RCC 7860 (cell line): ENCODE measurements at regions not wholly inside any gene's neighbourhood (a gene's known extent, or its start where the extent isn't known, plus 50 kb on each side); places are given as distances from the start of the nearest gene placed in this dataset.

Source experiments
- DNase-seq: peaks from one replicate; pipeline ENCODE4 v3.0.0-alpha.2; 2015; ENCODE audit warnings: low spot score
- FAIRE-seq: peaks from 2 replicates; lab custom pipeline; 2012; peaks lifted over from hg19 to GRCh38; lab: Jason Lieb, UNC

GRCh38 chr10:123516291-123516690 lies 149.9 kb upstream of the GPR26 start:
- no peak for FAIRE-seq

GRCh38 chr10:123517426-123517825 lies 148.7 kb upstream of the GPR26 start:
- DNase-seq (no peak), FAIRE-seq (no peak)

More at GRCh38 chr10:123516291-123516690, 149.9 kb upstream of the GPR26 start:
- DNase-seq: no peak

- DNase-seq (no peak), FAIRE-seq (no peak)
Measured at GRCh38 chr10:123517901-123518300, 148.3 kb upstream of the GPR26 start.

GRCh38 chr10:123518765-123519164 lies 147.4 kb upstream of the GPR26 start:
- DNase-seq: no peak
- FAIRE-seq: no peak

GRCh38 chr10:123519861-123520260 lies 146.3 kb upstream of the GPR26 start:
- no peak for FAIRE-seq
- DNase-seq: no peak

- no peak for DNase-seq
- FAIRE-seq: no peak
Measured at GRCh38 chr10:123521076-123521475, 145.1 kb upstream of the GPR26 start.

GRCh38 chr10:123521556-123521955 lies 144.6 kb upstream of the GPR26 start:
- no peak for DNase-seq
- FAIRE-seq: no peak

GRCh38 chr10:123522702-123523312 lies 143.3 kb upstream of the GPR26 start:
- no peak for FAIRE-seq

GRCh38 chr10:123523833-123524232 lies 142.3 kb upstream of the GPR26 start:
- DNase-seq: no peak
- FAIRE-seq: no peak

More at GRCh38 chr10:123522702-123523312, 143.3 kb upstream of the GPR26 start:
- DNase-seq: no peak

- no peak for FAIRE-seq
Measured at GRCh38 chr10:123526356-123527064, 139.6 kb upstream of the GPR26 start.

GRCh38 chr10:123527151-123527550 lies 139.0 kb upstream of the GPR26 start:
- DNase-seq (no peak), FAIRE-seq (no peak)

More at GRCh38 chr10:123526356-123527064, 139.6 kb upstream of the GPR26 start:
- DNase-seq: no peak

- FAIRE-seq: no peak
- no peak for DNase-seq
Measured at GRCh38 chr10:123529146-123529760, 136.9 kb upstream of the GPR26 start.

GRCh38 chr10:123530166-123530870 lies 135.8 kb upstream of the GPR26 start:
- DNase-seq (no peak), FAIRE-seq (no peak)

- DNase-seq: no peak
- FAIRE-seq: no peak
Measured at GRCh38 chr10:123535386-123535785, 130.8 kb upstream of the GPR26 start.

GRCh38 chr10:123536176-123536845 lies 129.8 kb upstream of the GPR26 start:
- no peak for DNase-seq
- no peak for FAIRE-seq

- DNase-seq (no peak), FAIRE-seq (no peak)
Measured at GRCh38 chr10:123537188-123537961, 128.8 kb upstream of the GPR26 start.

- DNase-seq (no peak), FAIRE-seq (no peak)
Measured at GRCh38 chr10:123538401-123539320, 127.5 kb upstream of the GPR26 start.

- no peak for FAIRE-seq
Measured at GRCh38 chr10:123544986-123545385, 121.2 kb upstream of the GPR26 start.

GRCh38 chr10:123548770-123549169 lies 117.4 kb upstream of the GPR26 start:
- DNase-seq: no peak
- no peak for FAIRE-seq

More at GRCh38 chr10:123544986-123545385, 121.2 kb upstream of the GPR26 start:
- no peak for DNase-seq
